ENCODE measurements at regions not wholly inside any gene's neighbourhood (a gene's known extent, or its start where the extent isn't known, plus 50 kb on each side); places are given as distances from the start of the nearest gene placed in this dataset.
"Not testable (repeated sequence)": the region's sequence is repeated elsewhere in the genome, so short reads cannot be mapped to it uniquely, and the experiment has no call there.

GRCh38 chr1:170377896-170378634, 153.9 kb upstream of the GORAB start:
- DNase-seq: peak; percentile 42 to 73

- DNase-seq: no peak
These were observed 146.2 kb upstream of the GORAB start for GRCh38 chr1:170385750-170386149.

- no peak for DNase-seq
These were observed 143.5 kb upstream of the GORAB start for GRCh38 chr1:170388489-170388888.

GRCh38 chr1:170395149-170395548, 136.8 kb upstream of the GORAB start:
- DNase-seq: no peak

DNA sequence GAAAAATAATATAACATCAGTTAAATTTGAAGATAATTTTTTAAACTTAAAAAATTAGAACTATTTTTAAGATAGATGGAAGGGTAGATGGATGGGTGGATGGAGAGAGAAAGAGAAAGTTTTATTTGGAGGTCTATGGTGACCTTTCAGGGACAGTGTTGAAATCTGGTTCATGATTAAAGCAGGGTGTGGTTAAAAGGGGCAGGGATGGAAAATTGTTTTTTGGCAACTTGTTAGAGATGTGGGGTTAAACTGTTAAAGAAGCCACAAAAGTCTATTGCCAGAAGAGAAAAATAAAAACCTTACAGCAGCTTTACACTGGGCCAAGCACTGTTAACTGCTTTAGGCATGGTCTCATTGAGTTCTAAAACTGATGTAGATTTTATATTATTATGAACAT, 134.9 kb upstream of the GORAB start:
- no peak for DNase-seq

- DNase-seq: no peak
These were observed 129.3 kb upstream of the GORAB start for GRCh38 chr1:170402476-170403311.

DNA sequence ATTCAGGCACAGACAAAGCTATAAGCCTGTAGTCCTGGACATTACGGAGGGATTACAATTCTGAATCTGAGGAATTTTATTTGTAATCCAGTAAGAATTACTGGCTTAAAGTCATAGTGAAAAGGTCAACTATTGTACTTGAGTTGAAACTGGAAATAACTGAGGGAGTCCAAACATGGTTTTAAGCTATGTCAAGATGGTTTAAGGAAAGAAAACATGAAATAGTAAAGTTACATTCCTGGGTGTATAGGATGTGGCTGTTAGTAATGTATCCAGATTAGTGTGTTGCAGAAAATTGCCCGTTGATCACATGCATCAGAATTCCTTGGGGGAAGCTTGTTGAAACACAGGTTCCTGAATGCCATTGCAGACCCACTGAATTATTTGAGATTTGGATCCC, 124.8 kb upstream of the GORAB start:
- DNase-seq: no peak

- DNase-seq: no peak
These were observed 124.4 kb upstream of the GORAB start for GRCh38 chr1:170407581-170407980.

DNA sequence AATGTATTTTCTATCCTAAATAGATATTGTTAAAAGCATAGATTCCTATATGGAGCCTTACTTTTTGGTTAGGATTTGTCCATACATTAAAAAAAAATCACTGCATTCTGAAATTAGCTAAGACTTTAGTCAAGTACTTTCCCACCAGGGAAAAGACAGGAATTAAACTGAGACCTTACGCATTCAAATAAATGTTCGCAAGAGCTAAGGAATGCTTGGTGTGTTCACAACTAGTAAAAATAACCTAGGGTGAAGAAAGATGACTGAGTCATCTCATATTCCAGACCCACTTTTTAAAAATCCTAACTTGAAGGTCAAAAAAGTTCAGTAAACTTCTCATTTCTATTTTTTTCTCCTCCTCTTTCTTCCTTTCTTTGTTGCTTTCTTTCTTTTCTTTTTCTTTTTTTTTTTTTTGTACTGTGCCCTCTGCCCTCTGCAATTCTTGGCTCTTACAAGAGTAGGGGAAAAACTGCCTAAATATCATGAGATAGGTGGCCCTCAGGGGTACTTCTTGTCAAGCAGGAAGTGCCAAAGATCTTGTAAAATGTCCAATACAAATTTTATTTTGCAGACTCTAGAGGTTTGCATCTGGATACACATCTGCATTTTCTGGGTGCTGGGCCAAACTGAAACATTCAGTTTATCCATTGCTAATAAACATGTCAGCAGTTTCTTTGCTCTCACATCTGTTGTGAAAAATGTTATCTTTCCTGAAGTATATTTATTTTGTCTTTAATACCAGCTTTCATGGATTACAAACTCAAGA, 121.4 kb upstream of the GORAB start:
- no peak for DNase-seq

DNA sequence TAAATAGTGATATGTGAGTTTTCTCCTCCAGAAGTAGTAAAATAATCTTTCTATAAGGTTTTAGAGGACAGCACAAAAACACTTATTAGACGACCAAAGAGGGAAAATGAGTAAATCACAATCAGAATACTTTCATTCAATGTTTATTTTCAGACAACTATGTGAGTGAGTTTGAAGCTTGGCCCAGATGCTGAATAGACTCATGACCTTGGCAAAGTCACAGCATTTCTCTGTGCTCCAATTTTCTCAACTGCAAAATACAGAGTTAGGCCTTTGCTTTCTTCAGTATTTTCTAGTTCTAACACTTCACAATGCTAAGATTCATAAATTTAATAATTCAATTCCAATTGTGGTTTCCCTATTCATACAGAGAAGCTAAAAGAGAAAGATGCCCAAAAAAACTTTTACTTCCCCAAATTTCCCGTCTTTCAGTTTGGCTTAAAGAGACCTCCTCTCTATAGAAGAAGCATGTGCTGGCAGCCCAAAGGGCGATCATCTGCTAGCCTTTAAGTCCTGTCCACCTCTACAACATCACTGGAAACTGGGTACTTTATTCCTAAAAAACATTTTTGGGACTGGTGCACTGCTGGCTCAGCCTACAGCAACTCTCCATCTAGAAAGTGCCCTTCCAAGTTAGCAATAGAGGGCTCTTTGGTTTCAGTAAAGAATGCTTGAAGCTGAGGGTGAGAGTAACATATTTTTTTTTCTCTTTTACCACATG, 116.8 kb upstream of the GORAB start:
- DNase-seq: peak in 1 of 2 experiments; percentile 22

- DNase-seq: no peak
These were observed 116.1 kb upstream of the GORAB start for GRCh38 chr1:170415710-170416372.

DNA sequence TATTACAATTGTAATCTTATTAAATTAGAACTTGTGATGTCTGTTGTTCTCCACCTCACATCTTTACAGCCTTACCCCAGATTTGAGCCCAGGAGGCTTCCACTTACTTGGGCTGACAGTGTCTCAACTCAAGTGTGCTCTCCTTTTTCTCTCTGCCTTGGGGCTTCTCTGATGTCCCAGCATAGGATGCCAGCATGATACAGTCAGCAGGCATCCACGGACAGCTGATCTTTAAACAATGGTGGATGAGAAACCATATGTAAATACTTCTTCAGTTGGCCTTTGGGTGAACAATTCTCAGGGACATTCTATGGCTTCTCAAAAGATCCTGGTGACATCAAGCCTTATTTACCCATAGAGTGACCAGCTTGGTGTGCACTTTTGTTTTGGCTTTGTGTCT, 107.6 kb upstream of the GORAB start:
- DNase-seq: no peak

GRCh38 chr1:170426596-170426995, 105.4 kb upstream of the GORAB start:
- no peak for DNase-seq

GRCh38 chr1:170427002-170427401, 105.0 kb upstream of the GORAB start:
- not testable (repeated sequence) for DNase-seq

DNA sequence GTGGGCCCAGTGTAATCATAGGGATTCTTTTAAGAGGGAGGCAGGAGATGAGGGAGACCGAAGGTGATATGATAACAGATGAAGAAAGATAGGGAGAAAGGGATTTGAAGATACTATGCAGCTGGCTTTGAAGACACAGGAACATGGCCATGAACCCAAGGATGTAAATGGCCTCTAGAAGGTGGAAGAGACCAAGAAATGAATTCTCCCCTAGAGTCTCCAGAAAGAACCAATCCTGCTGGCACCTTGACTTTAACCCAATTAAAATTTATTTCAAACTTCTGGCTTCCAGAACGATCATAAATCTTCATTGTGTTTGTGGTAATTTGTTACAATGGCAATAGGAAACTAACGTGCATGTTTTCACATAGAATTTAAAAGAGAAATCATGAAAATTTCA, 95.0 kb upstream of the GORAB start:
- peak in 1 of 2 experiments; percentile 16 for DNase-seq

DNA sequence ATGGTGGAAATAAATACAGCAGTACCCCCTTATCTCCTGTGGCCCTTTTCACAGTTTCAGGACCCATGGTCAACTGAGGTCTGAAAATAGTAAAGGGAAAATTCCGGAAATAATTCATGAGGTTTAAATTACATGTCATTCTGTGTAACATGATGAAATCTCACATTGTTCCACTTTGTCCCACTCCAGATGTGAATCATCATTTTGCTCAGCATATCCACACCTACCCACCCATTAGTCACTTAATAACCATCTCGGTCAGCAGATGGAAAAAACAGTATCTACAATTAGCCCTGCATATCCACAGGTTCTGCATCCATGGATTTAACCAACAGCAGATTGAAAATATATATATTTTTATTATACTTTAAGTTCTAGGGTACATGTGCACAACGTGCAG, 86.9 kb upstream of the GORAB start:
- DNase-seq: no peak

GRCh38 chr1:170448661-170449158, 83.3 kb upstream of the GORAB start:
- no peak for DNase-seq

- peak in 1 of 2 experiments; percentile 15 for DNase-seq
These were observed 74.5 kb upstream of the GORAB start for GRCh38 chr1:170457325-170458050.

DNA sequence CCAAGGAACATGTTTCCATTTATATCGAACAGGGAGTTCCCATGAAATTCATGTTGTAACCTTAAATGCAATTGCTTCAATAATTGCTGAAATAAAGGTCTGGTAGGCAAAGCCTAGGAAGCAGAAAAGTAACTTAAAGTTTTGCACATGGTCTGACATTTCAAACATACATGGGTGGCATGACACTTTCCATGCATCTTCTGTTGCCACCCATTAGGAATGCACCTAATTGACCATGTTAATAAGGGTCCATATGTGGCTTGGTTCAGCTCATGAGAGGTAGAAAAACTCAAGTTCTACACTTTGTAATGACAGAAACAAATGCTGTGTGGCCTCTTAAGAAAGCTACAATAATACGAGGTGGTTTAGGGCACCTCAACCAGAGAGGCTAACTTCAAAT, 72.0 kb upstream of the GORAB start:
- no peak for DNase-seq

GRCh38 chr1:170460414-170461155, 71.4 kb upstream of the GORAB start:
- DNase-seq: no peak
